ENCODE measurements at regions not wholly inside any gene's neighbourhood (a gene's known extent, or its start where the extent isn't known, plus 50 kb on each side); places are given as distances from the start of the nearest gene placed in this dataset.

DNA sequence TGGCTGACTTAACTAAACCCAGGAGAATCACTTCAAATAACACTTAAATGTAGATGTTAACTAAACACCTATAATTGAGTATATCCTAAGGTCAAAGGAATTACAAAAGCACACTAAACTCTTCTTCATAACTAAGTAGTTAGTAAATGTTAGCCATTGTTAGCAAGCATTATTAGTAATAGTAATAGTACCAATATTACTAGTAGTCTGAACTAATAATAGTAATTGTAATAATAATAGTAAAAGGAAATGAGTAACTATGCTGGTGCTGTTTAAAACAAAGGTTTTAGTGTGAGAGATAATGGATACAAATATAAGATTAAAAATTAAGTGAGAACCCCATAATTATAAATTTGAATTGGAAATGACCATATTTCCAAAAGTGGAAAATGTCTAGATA is 641.9 kb upstream of the RORB start:
- Histone ChIP-seq H4K20me1 (ENCODE audit: insufficient read depth, low read length, poor library complexity, severe bottlenecking) (no peaks in the 10 kb centered on the region), H3K9me2 (replicated peaks; ENCODE audit: low read depth, low read length) (no peaks in the 10 kb centered on the region), H2AFZ (ENCODE audit: low read length) (no peak overlapping the region), H3K9ac (ENCODE audit: low read depth, low read length, poor library complexity, severe bottlenecking) (no peak overlapping the region), H3K79me2 (ENCODE audit: insufficient read depth, low read length) (no peaks in the 10 kb centered on the region), H3F3A (ENCODE audit: low read depth) (no peaks in the 10 kb centered on the region), H3K27me3 (ENCODE audit: insufficient read depth, low read length, poor library complexity, severe bottlenecking) (no peaks in the 10 kb centered on the region), H3K4me1 (ENCODE audit: insufficient read depth, low read length, poor library complexity, severe bottlenecking) (no peaks in the 10 kb centered on the region), H3K4me3 (ENCODE audit: low read length, poor library complexity, severe bottlenecking) (no peak overlapping the region), H3K4me2 (ENCODE audit: low read depth, low read length, poor library complexity, severe bottlenecking) (no peak overlapping the region), H3K36me3 (ENCODE audit: insufficient read depth, low read length) (no peaks in the 10 kb centered on the region), H3K9me3 (ENCODE audit: insufficient read depth, low read depth, low read length) (no peaks in the 10 kb centered on the region)
- TF ChIP-seq, protein P1, sequence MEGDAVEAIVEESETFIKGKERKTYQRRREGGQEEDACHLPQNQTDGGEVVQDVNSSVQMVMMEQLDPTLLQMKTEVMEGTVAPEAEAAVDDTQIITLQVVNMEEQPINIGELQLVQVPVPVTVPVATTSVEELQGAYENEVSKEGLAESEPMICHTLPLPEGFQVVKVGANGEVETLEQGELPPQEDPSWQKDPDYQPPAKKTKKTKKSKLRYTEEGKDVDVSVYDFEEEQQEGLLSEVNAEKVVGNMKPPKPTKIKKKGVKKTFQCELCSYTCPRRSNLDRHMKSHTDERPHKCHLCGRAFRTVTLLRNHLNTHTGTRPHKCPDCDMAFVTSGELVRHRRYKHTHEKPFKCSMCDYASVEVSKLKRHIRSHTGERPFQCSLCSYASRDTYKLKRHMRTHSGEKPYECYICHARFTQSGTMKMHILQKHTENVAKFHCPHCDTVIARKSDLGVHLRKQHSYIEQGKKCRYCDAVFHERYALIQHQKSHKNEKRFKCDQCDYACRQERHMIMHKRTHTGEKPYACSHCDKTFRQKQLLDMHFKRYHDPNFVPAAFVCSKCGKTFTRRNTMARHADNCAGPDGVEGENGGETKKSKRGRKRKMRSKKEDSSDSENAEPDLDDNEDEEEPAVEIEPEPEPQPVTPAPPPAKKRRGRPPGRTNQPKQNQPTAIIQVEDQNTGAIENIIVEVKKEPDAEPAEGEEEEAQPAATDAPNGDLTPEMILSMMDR (conservative IDR thresholded peaks at IDR 0.05; ENCODE audit: low read length): no peak
- TF ChIP-seq EZH2phosphoT487 (IDR thresholded peaks at IDR 0.05; ENCODE audit: borderline replicate concordance): no peak

DNA sequence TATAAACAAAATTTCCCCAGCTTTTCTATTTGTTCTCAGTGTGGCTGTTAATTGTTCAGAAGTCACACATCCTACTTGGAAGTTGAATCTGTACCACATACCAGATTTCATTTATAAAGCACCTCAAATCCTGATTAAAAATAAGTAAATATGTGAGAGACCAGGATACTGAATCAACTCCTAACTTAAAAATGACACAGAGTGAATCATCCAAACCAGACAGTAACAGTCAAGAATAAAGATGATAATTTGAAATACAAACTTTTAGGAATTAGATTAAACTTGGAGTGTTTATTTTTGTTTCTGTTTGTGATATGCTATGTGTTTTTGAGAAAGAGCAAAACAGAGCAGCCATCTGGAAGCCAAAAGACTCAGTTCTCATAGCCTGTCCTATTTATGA is 633.2 kb upstream of the RORB start:
- Histone ChIP-seq H3K36me3 (ENCODE audit: insufficient read depth, low read length) (no peaks in the 10 kb centered on the region), H3K4me2 (ENCODE audit: low read depth, low read length, poor library complexity, severe bottlenecking) (no peak overlapping the region), H3K9ac (ENCODE audit: low read depth, low read length, poor library complexity, severe bottlenecking) (no peak overlapping the region), H3K9me2 (replicated peaks; ENCODE audit: low read depth, low read length) (no peaks in the 10 kb centered on the region), H3K9me3 (ENCODE audit: insufficient read depth, low read depth, low read length) (no peaks in the 10 kb centered on the region), H4K20me1 (ENCODE audit: insufficient read depth, low read length, poor library complexity, severe bottlenecking) (no peaks in the 10 kb centered on the region), H2AFZ (ENCODE audit: low read length) (no peak overlapping the region), H3F3A (ENCODE audit: low read depth) (no peaks in the 10 kb centered on the region), H3K4me3 (ENCODE audit: low read length, poor library complexity, severe bottlenecking) (no peak overlapping the region), H3K27me3 (ENCODE audit: insufficient read depth, low read length, poor library complexity, severe bottlenecking) (no peaks in the 10 kb centered on the region), H3K4me1 (ENCODE audit: insufficient read depth, low read length, poor library complexity, severe bottlenecking) (no peaks in the 10 kb centered on the region), H3K79me2 (ENCODE audit: insufficient read depth, low read length) (no peaks in the 10 kb centered on the region)
- no peak for TF ChIP-seq EZH2phosphoT487 (IDR thresholded peaks at IDR 0.05; ENCODE audit: borderline replicate concordance)
- TF ChIP-seq, protein P1 (conservative IDR thresholded peaks at IDR 0.05; ENCODE audit: low read length): no peak

DNA sequence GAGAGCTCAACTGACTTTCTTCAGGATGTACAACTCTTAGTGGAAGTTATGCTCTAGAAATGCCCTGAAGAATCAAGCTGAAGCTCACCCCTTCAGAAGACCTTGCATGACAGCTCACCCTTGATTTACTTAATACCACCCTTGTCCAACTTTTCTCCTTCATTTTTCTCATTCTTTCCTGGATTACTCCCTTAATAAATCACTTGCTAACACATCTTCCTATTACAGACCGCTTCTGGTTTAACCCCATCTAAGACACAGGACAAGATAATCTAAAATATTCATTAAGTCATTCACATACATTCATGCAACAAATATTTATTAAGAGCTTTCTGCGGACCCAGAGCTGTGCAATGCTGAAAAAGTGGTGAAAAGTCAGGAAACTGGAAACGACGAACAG is 630.7 kb upstream of the RORB start:
- Histone ChIP-seq H3K4me3 (ENCODE audit: low read length, poor library complexity, severe bottlenecking) (no peak overlapping the region), H3K4me1 (ENCODE audit: insufficient read depth, low read length, poor library complexity, severe bottlenecking) (no peaks in the 10 kb centered on the region), H3K9me2 (replicated peaks; ENCODE audit: low read depth, low read length) (no peaks in the 10 kb centered on the region), H2AFZ (ENCODE audit: low read length) (no peak overlapping the region), H3K9ac (ENCODE audit: low read depth, low read length, poor library complexity, severe bottlenecking) (no peak overlapping the region), H3K27me3 (ENCODE audit: insufficient read depth, low read length, poor library complexity, severe bottlenecking) (no peaks in the 10 kb centered on the region), H3K36me3 (ENCODE audit: insufficient read depth, low read length) (no peaks in the 10 kb centered on the region), H3K4me2 (ENCODE audit: low read depth, low read length, poor library complexity, severe bottlenecking) (no peak overlapping the region), H3K79me2 (ENCODE audit: insufficient read depth, low read length) (no peaks in the 10 kb centered on the region), H3K9me3 (ENCODE audit: insufficient read depth, low read depth, low read length) (no peaks in the 10 kb centered on the region), H3F3A (ENCODE audit: low read depth) (no peaks in the 10 kb centered on the region), H4K20me1 (ENCODE audit: insufficient read depth, low read length, poor library complexity, severe bottlenecking) (no peaks in the 10 kb centered on the region)
- TF ChIP-seq EZH2phosphoT487 (IDR thresholded peaks at IDR 0.05; ENCODE audit: borderline replicate concordance): no peak
- TF ChIP-seq, protein P1 (conservative IDR thresholded peaks at IDR 0.05; ENCODE audit: low read length): no peak

Data from Loucy (cell line).